Body of pancreas (tissue), 4 donors: ENCODE measurements at regions not wholly inside any gene's neighbourhood (a gene's known extent, or its start where the extent isn't known, plus 50 kb on each side); places are given as distances from the start of the nearest gene placed in this dataset.

Experiments used
- ATAC-seq: fragments of 150-250 bp; one replicate; pipeline ENCODE4 v1.9.1; 2016
- DNase-seq, 4 donors: peaks; one replicate each; pipeline ENCODE4 v3.0.0-alpha.2; 2019
- H3K27ac ChIP-seq, 4 donors: fragments of 200-600 bp; sonication (generic); 1 replicate in 3 of 4; 2 replicates in 1 of 4; pipeline versions ENCODE4 v1.5.1 to v1.6.1; 2016 to 2019; ENCODE audit warnings: mild to moderate bottlenecking in 1 of 4, mixed read lengths in 1 of 4, moderate library complexity in 1 of 4
- H3K27me3 ChIP-seq, 2 donors: fragments of 200-600 bp; sonication (generic); one replicate each; pipeline ENCODE4 v1.6.0; 2016; ENCODE audit warnings: mild to moderate bottlenecking in 1 of 2
- H3K36me3 ChIP-seq, 2 donors: fragments of 200-600 bp; sonication (generic); replicated peaks in 1 of 2; 2 replicates each; pipeline ENCODE4 v1.5.1; 2016; ENCODE audit warnings: low read depth in 2 of 2; ENCODE audit not compliant: insufficient read depth in 1 of 2
- H3K4me1 ChIP-seq: fragments of 200-600 bp; sonication (generic); one replicate; pipeline ENCODE4 v1.6.0; 2016
- H3K4me3 ChIP-seq, 2 donors: fragments of 200-600 bp; sonication (generic); 1 replicate in 1 of 2; 2 replicates in 1 of 2; pipeline ENCODE4 v1.5.1; 2016 to 2019
- H3K9me3 ChIP-seq, 3 donors: fragments of 200-600 bp; sonication (generic); 1 replicate in 2 of 3; 2 replicates in 1 of 3; pipeline ENCODE4 v1.5.1; 2016
- CTCF ChIP-seq, 7 experiments: fragments of 450-650 bp in 4 of 7; fragments of 200-600 bp in 3 of 7; sonication (generic) in 3 of 7; IDR thresholded peaks; one replicate each; pipeline ENCODE4 v1.5.1; 2016 to 2019; ENCODE audit warnings: antibody characterized with exemption in 7 of 7
- POLR2A ChIP-seq, 3 donors: fragments of 450-650 bp; IDR thresholded peaks; one replicate each; pipeline ENCODE4 v1.6.1; 2016; ENCODE audit warnings: antibody characterized with exemption in 3 of 3, mild to moderate bottlenecking in 2 of 3
- WGBS, 2 donors: methylation state at CpG; one replicate each; pipeline ENCODE4 v1.1.5; 2017; 5-methylcytosine and 5-hydroxymethylcytosine counted together
- intact Hi-C: fragments of 100-400 bp; cut with DNase I; formaldehyde crosslinking; loops from one replicate; pipeline ENCODE4 v1.15.1; 2023

DNA sequence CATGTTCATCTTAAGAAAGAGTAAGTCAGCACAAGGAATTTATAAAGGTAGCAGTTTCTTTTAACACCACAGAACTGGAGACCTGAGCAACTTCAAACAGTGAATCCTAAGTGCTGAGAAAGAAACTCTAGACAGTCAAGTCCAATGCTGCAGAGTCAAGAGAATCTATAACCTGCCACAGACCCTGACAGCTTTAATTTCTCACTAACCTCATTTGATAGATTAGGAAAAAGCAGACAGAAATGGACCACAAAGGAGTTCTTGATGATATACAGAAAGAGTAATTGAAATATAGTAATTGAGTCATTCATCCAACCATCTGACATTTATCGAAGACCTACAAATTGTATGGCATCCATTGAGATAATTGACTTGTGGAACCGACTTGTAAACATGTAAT, 847.0 kb downstream of the SORCS1 start:
- TF ChIP-seq POLR2A (IDR thresholded peaks at IDR 0.05) (no peak), CTCF (IDR thresholded peaks at IDR 0.05) (no peak)
- H3K27me3 ChIP-seq = no peaks in the 10 kb centered on the region
- no peaks in the 10 kb centered on the region for H3K36me3 ChIP-seq
- DNase-seq = no peak
- H3K4me3 ChIP-seq = no peak overlapping the region
- ATAC-seq = no peak
- H3K9me3 ChIP-seq = no peaks in the 10 kb centered on the region
- intact Hi-C loops = no loop called here
- no peak overlapping the region for H3K27ac ChIP-seq
- no peaks in the 10 kb centered on the region for H3K4me1 ChIP-seq
- WGBS, 2 donors = 64 to 72% methylated on average over 2 of the region's 2 CpGs

DNA sequence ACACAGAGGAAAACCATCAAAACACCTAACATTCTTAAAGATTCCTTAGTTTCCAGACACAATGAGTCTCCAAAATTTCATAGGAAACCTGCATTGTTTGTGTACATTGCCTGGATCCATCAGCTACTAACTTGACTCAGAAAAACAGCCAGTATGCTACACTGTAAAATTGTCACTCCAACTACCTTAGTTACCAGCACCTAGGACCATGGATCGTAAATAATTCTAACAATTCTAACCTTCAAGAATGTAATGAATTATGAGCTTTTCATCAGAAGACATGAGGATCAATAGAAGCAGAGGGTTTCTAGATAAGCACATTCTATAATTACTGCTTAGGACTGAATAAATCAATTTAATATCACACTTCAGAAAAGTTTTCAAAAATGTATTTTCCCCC, 851.5 kb downstream of the SORCS1 start:
- no peak for ATAC-seq
- no peak for DNase-seq
- Histone ChIP-seq H3K9me3 (no peaks in the 10 kb centered on the region), H3K27ac (no peak overlapping the region), H3K36me3 (no peaks in the 10 kb centered on the region), H3K4me1 (no peaks in the 10 kb centered on the region), H3K27me3 (no peaks in the 10 kb centered on the region), H3K4me3 (no peak overlapping the region)
- intact Hi-C loops = no loop called here
- TF ChIP-seq POLR2A (IDR thresholded peaks at IDR 0.05) = no peak
- no peak for TF ChIP-seq CTCF (IDR thresholded peaks at IDR 0.05)
- 18 to 31% methylated on average over 1 of the region's 1 CpG for WGBS, 2 donors

DNA sequence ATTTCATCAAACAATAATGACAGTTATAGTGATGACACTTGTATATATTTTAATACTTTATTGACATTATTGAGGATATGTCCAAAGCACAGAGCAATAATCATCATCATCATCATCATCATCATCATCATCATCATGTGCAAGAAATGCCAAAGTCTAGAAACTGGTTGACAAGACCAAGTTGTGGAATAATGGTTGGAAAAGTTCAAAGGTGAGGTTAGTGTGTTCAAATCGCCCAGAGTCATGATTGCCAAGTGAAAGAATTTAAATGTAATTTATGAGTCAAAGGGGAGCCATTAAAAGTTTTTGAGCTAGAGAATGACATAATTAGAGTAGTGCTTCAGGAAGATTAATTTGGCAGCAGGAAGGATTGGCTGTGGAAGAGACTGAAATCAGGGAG, 852.4 kb downstream of the SORCS1 start:
- no peak overlapping the region for H3K27ac ChIP-seq
- ATAC-seq (no peak), DNase-seq (no peak)
- intact Hi-C loops = no loop called here
- H3K4me1 ChIP-seq = no peaks in the 10 kb centered on the region
- no peak overlapping the region for H3K4me3 ChIP-seq
- H3K27me3 ChIP-seq = no peaks in the 10 kb centered on the region
- 37 to 46% methylated on average over 1 of the region's 1 CpG for WGBS, 2 donors
- no peaks in the 10 kb centered on the region for H3K36me3 ChIP-seq
- TF ChIP-seq POLR2A (IDR thresholded peaks at IDR 0.05) = no peak
- H3K9me3 ChIP-seq = no peaks in the 10 kb centered on the region

GRCh38 chr10:106311590-106311989, 852.9 kb downstream of the SORCS1 start:
- H3K4me3 ChIP-seq = no peak overlapping the region
- H3K27me3 ChIP-seq = no peaks in the 10 kb centered on the region
- H3K4me1 ChIP-seq = no peaks in the 10 kb centered on the region
- H3K36me3 ChIP-seq = no peaks in the 10 kb centered on the region
- ATAC-seq = no peak
- intact Hi-C loops = no loop called here
- no peak overlapping the region for H3K27ac ChIP-seq
- H3K9me3 ChIP-seq = no peaks in the 10 kb centered on the region
- 48 to 49% methylated on average over 4 of the region's 4 CpGs for WGBS, 2 donors
- DNase-seq = peak in 1 of 4 donors; percentile 6
- no peak for TF ChIP-seq POLR2A (IDR thresholded peaks at IDR 0.05)

- TF ChIP-seq CTCF (IDR thresholded peaks at IDR 0.05) (no peak), POLR2A (IDR thresholded peaks at IDR 0.05) (no peak)
- Histone ChIP-seq H3K36me3 (no peaks in the 10 kb centered on the region), H3K27me3 (no peaks in the 10 kb centered on the region), H3K4me3 (no peak overlapping the region), H3K9me3 (no peaks in the 10 kb centered on the region), H3K27ac (no peak overlapping the region), H3K4me1 (no peaks in the 10 kb centered on the region)
- no peak for DNase-seq
- 42 to 64% methylated on average over 2 of the region's 2 CpGs for WGBS, 2 donors
- intact Hi-C loops = no loop called here
- ATAC-seq = no peak
Measured at GRCh38 chr10:106310596-106310995, 853.9 kb downstream of the SORCS1 start.

- Histone ChIP-seq H3K27ac (no peak overlapping the region), H3K4me3 (no peak overlapping the region), H3K9me3 (no peaks in the 10 kb centered on the region), H3K27me3 (no peaks in the 10 kb centered on the region), H3K36me3 (no peaks in the 10 kb centered on the region), H3K4me1 (no peaks in the 10 kb centered on the region)
- no peak for TF ChIP-seq POLR2A (IDR thresholded peaks at IDR 0.05)
- TF ChIP-seq CTCF (IDR thresholded peaks at IDR 0.05) = no peak
- intact Hi-C loops = no loop called here
- WGBS, 2 donors = 66 to 73% methylated on average over 2 of the region's 2 CpGs
- DNase-seq = no peak
- ATAC-seq = no peak
Measured at GRCh38 chr10:106309376-106309775, 855.1 kb downstream of the SORCS1 start.
